ENCODE measurements at regions not wholly inside any gene's neighbourhood (a gene's known extent, or its start where the extent isn't known, plus 50 kb on each side); places are given as distances from the start of the nearest gene placed in this dataset.
A peak's percentile ranks its signal among the peaks of the same experiment; 100 is the strongest.

DNA sequence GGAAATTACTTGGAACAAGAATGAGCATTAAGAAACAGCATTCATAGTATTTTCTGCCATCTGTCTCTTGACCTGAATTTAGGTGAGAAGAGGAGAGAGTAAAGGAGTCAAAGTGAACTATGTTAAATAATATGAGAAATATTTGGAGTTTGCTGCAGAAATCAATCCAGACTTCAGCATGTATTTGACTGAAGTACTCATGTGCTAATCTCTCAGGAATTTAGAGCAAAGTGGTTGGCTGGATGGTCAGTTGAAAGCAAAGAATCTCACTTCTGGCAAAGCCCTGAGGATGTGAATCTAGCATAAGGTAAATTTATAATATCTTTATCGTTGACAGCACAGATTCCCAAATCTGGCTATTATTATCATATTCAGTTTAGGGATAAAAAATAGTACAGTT lies 394.3 kb downstream of the PCDH17 start:
- intact Hi-C loops (cut with DNase I): no loop called here
- TF ChIP-seq, protein P1, sequence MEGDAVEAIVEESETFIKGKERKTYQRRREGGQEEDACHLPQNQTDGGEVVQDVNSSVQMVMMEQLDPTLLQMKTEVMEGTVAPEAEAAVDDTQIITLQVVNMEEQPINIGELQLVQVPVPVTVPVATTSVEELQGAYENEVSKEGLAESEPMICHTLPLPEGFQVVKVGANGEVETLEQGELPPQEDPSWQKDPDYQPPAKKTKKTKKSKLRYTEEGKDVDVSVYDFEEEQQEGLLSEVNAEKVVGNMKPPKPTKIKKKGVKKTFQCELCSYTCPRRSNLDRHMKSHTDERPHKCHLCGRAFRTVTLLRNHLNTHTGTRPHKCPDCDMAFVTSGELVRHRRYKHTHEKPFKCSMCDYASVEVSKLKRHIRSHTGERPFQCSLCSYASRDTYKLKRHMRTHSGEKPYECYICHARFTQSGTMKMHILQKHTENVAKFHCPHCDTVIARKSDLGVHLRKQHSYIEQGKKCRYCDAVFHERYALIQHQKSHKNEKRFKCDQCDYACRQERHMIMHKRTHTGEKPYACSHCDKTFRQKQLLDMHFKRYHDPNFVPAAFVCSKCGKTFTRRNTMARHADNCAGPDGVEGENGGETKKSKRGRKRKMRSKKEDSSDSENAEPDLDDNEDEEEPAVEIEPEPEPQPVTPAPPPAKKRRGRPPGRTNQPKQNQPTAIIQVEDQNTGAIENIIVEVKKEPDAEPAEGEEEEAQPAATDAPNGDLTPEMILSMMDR (IDR thresholded peaks at IDR 0.05): no peak
- Histone ChIP-seq H3K27ac (no peak overlapping the region), H3K36me3 (replicated peaks in 1 of 2; ENCODE audit: insufficient read depth in 1 of 2, low read depth in 2 of 2) (no peaks in the 10 kb centered on the region), H3K27me3 (no peaks in the 10 kb centered on the region), H3K9me3 (no peaks in the 10 kb centered on the region), H3K4me3 (no peak overlapping the region), H3K4me1 (no peaks in the 10 kb centered on the region)
- DNase-seq (no peak), ATAC-seq (no peak)
- WGBS, 2 donors: 30 to 46% methylated on average over 1 of the region's 1 CpG

DNA sequence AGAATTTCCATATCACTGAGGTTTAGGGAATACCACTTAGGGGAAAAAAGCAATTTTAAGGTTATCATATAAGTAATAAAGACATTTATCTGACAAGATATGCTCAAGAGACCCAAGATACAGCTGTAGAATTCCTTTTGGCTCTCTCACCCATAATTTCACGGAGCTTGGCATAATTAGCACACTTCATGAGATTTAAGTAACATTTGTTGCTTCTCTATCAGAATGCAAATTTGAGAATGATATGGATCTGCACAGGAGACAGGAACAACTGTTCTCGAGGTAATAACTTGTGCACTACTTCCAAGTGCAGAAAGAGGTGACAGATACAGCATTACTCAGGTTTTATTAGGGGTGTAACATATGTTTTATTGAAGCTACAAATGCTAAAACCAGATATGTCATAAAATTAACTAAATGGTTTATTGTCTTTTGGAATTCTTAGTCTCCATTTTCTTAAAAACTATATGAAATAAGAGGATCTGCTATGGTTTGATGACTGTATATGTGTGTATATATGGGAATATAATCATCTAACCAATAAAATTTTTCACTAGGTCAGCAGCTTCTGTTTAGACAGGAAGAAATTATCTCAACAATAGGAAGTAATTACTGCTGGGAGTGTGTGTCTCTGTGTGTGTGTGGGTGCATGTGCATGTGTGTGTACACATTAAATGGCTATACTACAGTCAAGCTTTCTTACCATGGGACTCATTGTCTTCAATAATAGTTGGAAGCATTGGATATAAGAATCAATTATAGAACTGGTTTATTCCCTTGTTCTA lies 401.3 kb downstream of the PCDH17 start:
- ATAC-seq (no peak), DNase-seq (no peak)
- intact Hi-C loops (cut with DNase I): no loop called here
- H3K27me3 ChIP-seq: no peaks in the 10 kb centered on the region
- TF ChIP-seq, protein P1 (IDR thresholded peaks at IDR 0.05): no peak
- TF ChIP-seq POLR2A (IDR thresholded peaks at IDR 0.05): no peak
- H3K4me3 ChIP-seq: no peak overlapping the region
- no peaks in the 10 kb centered on the region for H3K36me3 ChIP-seq (replicated peaks in 1 of 2; ENCODE audit: insufficient read depth in 1 of 2, low read depth in 2 of 2)
- H3K4me1 ChIP-seq: no peaks in the 10 kb centered on the region
- WGBS, 2 donors: 37 to 38% methylated on average over 2 of the region's 2 CpGs
- no peaks in the 10 kb centered on the region for H3K9me3 ChIP-seq
- no peak overlapping the region for H3K27ac ChIP-seq

DNA sequence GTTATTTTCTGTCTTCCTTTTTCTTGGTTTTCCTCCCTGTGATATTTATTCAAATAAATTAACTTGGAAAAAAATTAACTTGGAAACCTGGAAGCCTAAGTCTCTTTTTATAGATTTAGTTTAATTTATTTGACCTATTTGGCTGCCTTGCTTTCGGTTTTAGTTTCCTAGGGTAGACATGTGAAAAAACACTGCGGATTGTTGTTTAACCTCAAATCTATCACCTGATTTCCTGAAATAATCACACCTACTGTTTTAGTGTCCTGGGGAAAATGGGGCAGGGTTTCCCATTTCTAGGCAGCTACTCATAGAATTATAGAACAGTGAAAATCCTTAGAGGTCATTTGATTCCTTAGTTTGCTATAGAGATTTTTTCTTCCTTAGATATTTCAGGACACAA lies 412.4 kb downstream of the PCDH17 start:
- no peaks in the 10 kb centered on the region for H3K4me1 ChIP-seq
- no peaks in the 10 kb centered on the region for H3K36me3 ChIP-seq (replicated peaks in 1 of 2; ENCODE audit: insufficient read depth in 1 of 2, low read depth in 2 of 2)
- intact Hi-C loops (cut with DNase I): no loop called here
- DNase-seq (no peak), ATAC-seq (no peak)
- TF ChIP-seq, protein P1 (IDR thresholded peaks at IDR 0.05): no peak
- no peak for TF ChIP-seq POLR2A (IDR thresholded peaks at IDR 0.05)
- H3K27ac ChIP-seq: peak overlapping the region in 1 of 4 donors; percentile 34
- WGBS, 2 donors: 21 to 35% methylated on average over 2 of the region's 2 CpGs
- no peaks in the 10 kb centered on the region for H3K9me3 ChIP-seq
- no peaks in the 10 kb centered on the region for H3K27me3 ChIP-seq
- no peak overlapping the region for H3K4me3 ChIP-seq

DNA sequence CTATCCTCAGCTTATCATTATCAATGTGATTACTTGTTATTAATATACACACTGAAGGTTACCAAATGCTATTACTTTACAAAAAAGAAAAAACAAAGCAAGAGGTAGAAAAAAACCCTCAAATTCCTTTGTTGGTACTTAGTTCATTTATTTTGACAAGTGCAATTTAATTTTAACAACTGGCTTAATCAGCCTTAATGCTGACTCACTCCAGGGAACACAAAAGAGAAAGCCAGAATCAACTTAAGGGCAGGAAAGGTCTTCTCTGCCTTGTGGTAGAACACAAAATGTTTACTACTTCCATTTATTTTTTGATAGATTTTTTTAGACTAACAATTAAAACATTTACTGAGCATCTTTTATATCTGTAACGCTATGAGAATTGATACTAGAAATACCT lies 417.1 kb downstream of the PCDH17 start:
- no peaks in the 10 kb centered on the region for H3K36me3 ChIP-seq (replicated peaks in 1 of 2; ENCODE audit: insufficient read depth in 1 of 2, low read depth in 2 of 2)
- no peak for ATAC-seq
- no peaks in the 10 kb centered on the region for H3K27me3 ChIP-seq
- H3K4me3 ChIP-seq: no peak overlapping the region
- H3K27ac ChIP-seq: no peak overlapping the region
- no peak for TF ChIP-seq POLR2A (IDR thresholded peaks at IDR 0.05)
- TF ChIP-seq, protein P1 (IDR thresholded peaks at IDR 0.05): no peak
- 63 to 83% methylated on average over 1 of the region's 1 CpG for WGBS, 2 donors
- intact Hi-C loops (cut with DNase I): no loop called here
- no peaks in the 10 kb centered on the region for H3K9me3 ChIP-seq
- DNase-seq: no peak
- H3K4me1 ChIP-seq: no peaks in the 10 kb centered on the region

DNA sequence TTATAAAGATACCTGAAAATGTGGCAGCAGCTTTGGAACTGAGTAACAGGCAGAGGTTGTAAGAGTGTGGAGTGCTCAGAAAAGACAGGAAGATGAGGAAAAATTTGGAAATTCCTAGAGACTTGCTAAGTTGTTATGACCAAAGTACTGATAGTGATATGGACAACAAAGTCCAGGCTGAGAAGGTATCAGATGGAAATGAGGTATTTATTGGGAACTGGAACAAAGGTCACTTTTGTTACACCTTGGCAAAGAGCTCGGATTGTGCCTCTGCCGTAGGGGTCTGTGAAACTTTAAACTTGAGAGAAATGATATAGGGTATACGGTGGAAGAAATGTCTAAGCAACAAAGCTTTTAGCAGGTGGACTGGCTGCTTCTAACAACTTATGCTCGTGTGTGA lies 419.9 kb downstream of the PCDH17 start:
- no peaks in the 10 kb centered on the region for H3K4me1 ChIP-seq
- TF ChIP-seq, protein P1 (IDR thresholded peaks at IDR 0.05): no peak
- TF ChIP-seq POLR2A (IDR thresholded peaks at IDR 0.05): no peak
- no peak overlapping the region for H3K4me3 ChIP-seq
- no peaks in the 10 kb centered on the region for H3K36me3 ChIP-seq (replicated peaks in 1 of 2; ENCODE audit: insufficient read depth in 1 of 2, low read depth in 2 of 2)
- H3K27ac ChIP-seq: no peak overlapping the region
- no peak for ATAC-seq
- intact Hi-C loops (cut with DNase I): no loop called here
- no peaks in the 10 kb centered on the region for H3K27me3 ChIP-seq
- DNase-seq: no peak
- no peaks in the 10 kb centered on the region for H3K9me3 ChIP-seq
- 32 to 45% methylated on average over 4 of the region's 4 CpGs for WGBS, 2 donors
